OCI-LY3 (cell line): ENCODE measurements at regions not wholly inside any gene's neighbourhood (a gene's known extent, or its start where the extent isn't known, plus 50 kb on each side); places are given as distances from the start of the nearest gene placed in this dataset.

Experiments
- CTCF ChIP-seq: fragments of 200-600, 300-600 bp; sonication (generic); IDR thresholded peaks from 2 replicates; pipeline ENCODE4 v1.5.1; 2014; ENCODE audit warnings: antibody characterized with exemption, low read length, low read depth
- EZH2phosphoT487 ChIP-seq: fragments of 200-600 bp; shearing (Covaris generic); IDR thresholded peaks from 2 replicates; pipeline ENCODE4 v1.6.1; 2018; ENCODE audit warnings: antibody characterized with exemption, mixed run types, low read depth

- no peak for TF ChIP-seq CTCF
- no peak for TF ChIP-seq EZH2phosphoT487
Measured at GRCh38 chr18:22311301-22311700, 106.4 kb downstream of the CTAGE1 start.
